Fibroblast of lung (primary cell): ENCODE measurements at regions not wholly inside any gene's neighbourhood (a gene's known extent, or its start where the extent isn't known, plus 50 kb on each side); places are given as distances from the start of the nearest gene placed in this dataset.
A peak's percentile ranks its signal among the peaks of the same experiment; 100 is the strongest.

ENCODE experiments used
- DNase-seq, 2 donors: peaks; one replicate each; pipeline versions ENCODE4 v3.0.0 to v3.0.0-alpha.2; 2010; ENCODE audit warnings: low read depth in 2 of 2
- H2AFZ ChIP-seq: 2 replicates; pipeline ENCODE4 v1.5.1; 2012; ENCODE audit warnings: low read length, control low read depth, inconsistent platforms
- H3K27ac ChIP-seq: 2 replicates; pipeline ENCODE4 v1.5.1; 2011; ENCODE audit warnings: low read length, control low read depth; ENCODE audit not compliant: insufficient read depth
- H3K27me3 ChIP-seq: 2 replicates; pipeline ENCODE4 v1.5.1; 2011; ENCODE audit warnings: mild to moderate bottlenecking, low read length; ENCODE audit not compliant: control insufficient read depth, insufficient read depth
- H3K36me3 ChIP-seq: 2 replicates; pipeline ENCODE4 v1.5.1; 2011; ENCODE audit warnings: low read length; ENCODE audit not compliant: control insufficient read depth, insufficient read depth
- H3K4me1 ChIP-seq: 2 replicates; pipeline ENCODE4 v1.5.1; 2011; ENCODE audit warnings: low read length; ENCODE audit not compliant: control insufficient read depth, insufficient read depth; ENCODE audit errors: extremely low read depth
- H3K4me2 ChIP-seq: 2 replicates; pipeline ENCODE4 v1.5.1; 2011; ENCODE audit warnings: low read length, control low read depth; ENCODE audit not compliant: insufficient read depth; ENCODE audit errors: extremely low read depth
- H3K4me3 ChIP-seq, 4 experiments: fragments of 200-600 bp in 1 of 4; sonication (generic) in 1 of 4; replicated peaks in 1 of 4; 2 replicates each; pipeline ENCODE4 v1.5.1; 2011 to 2016; ENCODE audit warnings: low read length in 4 of 4, low read depth in 3 of 4, mild to moderate bottlenecking in 3 of 4, control low read depth in 2 of 4, inconsistent platforms in 1 of 4, mixed read lengths in 1 of 4; ENCODE audit not compliant: insufficient read depth in 1 of 4; ENCODE audit errors: control extremely low read depth in 1 of 4
- H3K79me2 ChIP-seq: 2 replicates; pipeline ENCODE4 v1.5.1; 2012; ENCODE audit warnings: mild to moderate bottlenecking, low read length, inconsistent platforms; ENCODE audit not compliant: control insufficient read depth, insufficient read depth
- H3K9ac ChIP-seq: 2 replicates; pipeline ENCODE4 v1.5.1; 2011; ENCODE audit warnings: mild to moderate bottlenecking, low read length, control low read depth; ENCODE audit not compliant: insufficient read depth
- H3K9me3 ChIP-seq: 2 replicates; pipeline ENCODE4 v1.5.1; 2012; ENCODE audit warnings: low read depth, low read length; ENCODE audit not compliant: control insufficient read depth, insufficient read depth
- H4K20me1 ChIP-seq: 2 replicates; pipeline ENCODE4 v1.5.1; 2011; ENCODE audit warnings: low read length; ENCODE audit not compliant: control insufficient read depth, insufficient read depth; ENCODE audit errors: extremely low read depth
- CTCF ChIP-seq, 2 donors: IDR thresholded peaks in 1 of 2; conservative IDR thresholded peaks in 1 of 2; 1 replicate in 1 of 2; 2 replicates in 1 of 2; pipeline ENCODE4 v1.5.1; 2011 to 2012; ENCODE audit warnings: low read length in 2 of 2, control low read depth in 1 of 2, inconsistent platforms in 1 of 2, low read depth in 1 of 2, mild to moderate bottlenecking in 1 of 2
- EZH2 ChIP-seq: IDR thresholded peaks from 2 replicates; pipeline ENCODE4 v1.5.1; 2012; ENCODE audit warnings: low read length, control low read depth, mild to moderate bottlenecking; ENCODE audit errors: missing control alignments

- Histone ChIP-seq H4K20me1 (no peaks in the 10 kb centered on the region), H3K9me3 (no peaks in the 10 kb centered on the region), H3K4me2 (no peak overlapping the region), H3K27me3 (no peaks in the 10 kb centered on the region), H2AFZ (no peak overlapping the region), H3K79me2 (no peaks in the 10 kb centered on the region), H3K27ac (no peak overlapping the region), H3K36me3 (no peaks in the 10 kb centered on the region), H3K9ac (no peak overlapping the region), H3K4me3 (no peak overlapping the region), H3K4me1 (no peaks in the 10 kb centered on the region)
- DNase-seq = no peak
- no peak for TF ChIP-seq CTCF (conservative IDR thresholded peaks at IDR 0.05 in 1 of 2, IDR thresholded peaks at IDR 0.05 in 1 of 2; ENCODE audit: low read depth in 1 of 2, low read length in 2 of 2)
- TF ChIP-seq EZH2 = no peak
Observed at GRCh38 chr2:35416391-35417140, 939.0 kb upstream of the CRIM1 start.

DNA sequence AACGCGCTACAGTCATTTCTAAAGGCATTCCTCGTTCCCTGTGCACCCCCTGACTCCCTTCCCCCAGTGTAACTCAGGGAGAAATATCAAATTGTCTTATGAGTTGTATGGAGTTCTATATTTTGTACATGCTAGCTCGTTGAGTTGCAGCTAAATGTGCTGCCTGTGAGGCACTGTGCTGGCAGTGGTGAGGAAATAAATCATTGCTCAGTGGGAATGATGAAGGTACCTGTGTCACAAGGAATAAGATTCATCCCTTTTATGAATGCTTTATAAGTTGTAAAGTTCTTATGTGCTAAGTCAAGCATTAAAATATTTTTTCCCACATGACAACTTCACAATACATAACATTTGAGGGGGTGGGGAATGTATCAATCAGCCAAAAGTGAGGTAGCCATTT lies 939.6 kb upstream of the CRIM1 start:
- Histone ChIP-seq H3K27ac (no peak overlapping the region), H3K4me3 (no peak overlapping the region), H3K36me3 (no peaks in the 10 kb centered on the region), H3K9me3 (no peaks in the 10 kb centered on the region), H3K27me3 (no peaks in the 10 kb centered on the region), H4K20me1 (no peaks in the 10 kb centered on the region), H3K4me1 (no peaks in the 10 kb centered on the region), H3K79me2 (no peaks in the 10 kb centered on the region), H3K4me2 (no peak overlapping the region), H3K9ac (no peak overlapping the region), H2AFZ (no peak overlapping the region)
- no peak for TF ChIP-seq CTCF (conservative IDR thresholded peaks at IDR 0.05 in 1 of 2, IDR thresholded peaks at IDR 0.05 in 1 of 2; ENCODE audit: low read depth in 1 of 2, low read length in 2 of 2)
- TF ChIP-seq EZH2 = no peak
- DNase-seq = no peak

- H3K36me3 ChIP-seq = no peaks in the 10 kb centered on the region
- no peaks in the 10 kb centered on the region for H3K79me2 ChIP-seq
- no peak overlapping the region for H3K27ac ChIP-seq
- no peak overlapping the region for H3K4me2 ChIP-seq
- no peaks in the 10 kb centered on the region for H3K27me3 ChIP-seq
- H3K9me3 ChIP-seq = no peaks in the 10 kb centered on the region
- no peak for DNase-seq
- no peaks in the 10 kb centered on the region for H4K20me1 ChIP-seq
- no peak overlapping the region for H3K4me3 ChIP-seq
- no peak overlapping the region for H2AFZ ChIP-seq
- no peaks in the 10 kb centered on the region for H3K4me1 ChIP-seq
- TF ChIP-seq CTCF (conservative IDR thresholded peaks at IDR 0.05 in 1 of 2, IDR thresholded peaks at IDR 0.05 in 1 of 2; ENCODE audit: low read depth in 1 of 2, low read length in 2 of 2) (peak in 1 of 2 donors; percentile 18), EZH2 (no peak)
- no peak overlapping the region for H3K9ac ChIP-seq
Observed at GRCh38 chr2:35415282-35415681, 940.3 kb upstream of the CRIM1 start.
